WTC11 (cell line): ENCODE measurements at regions not wholly inside any gene's neighbourhood (a gene's known extent, or its start where the extent isn't known, plus 50 kb on each side); places are given as distances from the start of the nearest gene placed in this dataset.

Experiments
- CREB1 ChIP-seq: sonication (generic); formaldehyde crosslinking; IDR thresholded peaks from 2 replicates; pipeline ENCODE4 v1.8.0; 2023; ENCODE audit warnings: mild to moderate bottlenecking, missing genetic modification reagents
- HMGXB4 ChIP-seq: sonication (generic); formaldehyde crosslinking; IDR thresholded peaks from 2 replicates; pipeline ENCODE4 v1.8.1; 2023; ENCODE audit warnings: mild to moderate bottlenecking, moderate library complexity, missing genetic modification reagents
- MAX ChIP-seq: sonication (generic); formaldehyde crosslinking; IDR thresholded peaks from 2 replicates; pipeline ENCODE4 v1.8.0; 2022; ENCODE audit warnings: mild to moderate bottlenecking, missing genetic modification reagents
- MXD4 ChIP-seq: fragments of 250-450 bp; sonication (Bioruptor Pico); IDR thresholded peaks from 2 replicates; pipeline ENCODE4 v1.8.0; 2021; ENCODE audit warnings: mild to moderate bottlenecking, moderate library complexity, borderline replicate concordance
- NR1H2 ChIP-seq: sonication (generic); formaldehyde crosslinking; IDR thresholded peaks from 2 replicates; pipeline ENCODE4 v1.9.0; 2021; ENCODE audit warnings: mild to moderate bottlenecking, moderate library complexity, missing genetic modification reagents
- PRDM15 ChIP-seq: sonication (generic); formaldehyde crosslinking; IDR thresholded peaks from 2 replicates; pipeline ENCODE4 v1.8.0; 2022; ENCODE audit warnings: missing genetic modification reagents
- SMAD4 ChIP-seq: sonication (generic); formaldehyde crosslinking; IDR thresholded peaks from 2 replicates; pipeline ENCODE4 v1.8.0; 2022; ENCODE audit warnings: mild to moderate bottlenecking, missing genetic modification reagents
- TP53 ChIP-seq: sonication (generic); formaldehyde crosslinking; IDR thresholded peaks from 2 replicates; pipeline ENCODE4 v1.8.1; 2023; ENCODE audit warnings: mild to moderate bottlenecking, missing genetic modification reagents
- ZNF416 ChIP-seq: fragments of 250-450 bp; sonication (Bioruptor Pico); IDR thresholded peaks from 2 replicates; pipeline ENCODE4 v1.9.0; 2021; ENCODE audit warnings: mild to moderate bottlenecking, inconsistent platforms
- TF ChIP-seq, protein P1 (sequence below): sonication (generic); formaldehyde crosslinking; IDR thresholded peaks from 2 replicates; pipeline ENCODE4 v1.8.1; 2022; ENCODE audit warnings: low read depth, mild to moderate bottlenecking, moderate library complexity, missing genetic modification reagents, borderline replicate concordance
- TF ChIP-seq, protein P2 (sequence below): fragments of 200-600 bp; IDR thresholded peaks from 2 replicates; pipeline ENCODE4 v1.8.0; 2022; ENCODE audit warnings: antibody characterized with exemption
- TF ChIP-seq, protein P3 (sequence below): sonication (generic); formaldehyde crosslinking; IDR thresholded peaks from 2 replicates; pipeline ENCODE4 v1.8.0; 2022; ENCODE audit warnings: mild to moderate bottlenecking, missing genetic modification reagents

- TF ChIP-seq ZNF416, result no peak
- TF ChIP-seq PRDM15 (CRISPR knock-in tag), result no peak
- TF ChIP-seq, protein P1, sequence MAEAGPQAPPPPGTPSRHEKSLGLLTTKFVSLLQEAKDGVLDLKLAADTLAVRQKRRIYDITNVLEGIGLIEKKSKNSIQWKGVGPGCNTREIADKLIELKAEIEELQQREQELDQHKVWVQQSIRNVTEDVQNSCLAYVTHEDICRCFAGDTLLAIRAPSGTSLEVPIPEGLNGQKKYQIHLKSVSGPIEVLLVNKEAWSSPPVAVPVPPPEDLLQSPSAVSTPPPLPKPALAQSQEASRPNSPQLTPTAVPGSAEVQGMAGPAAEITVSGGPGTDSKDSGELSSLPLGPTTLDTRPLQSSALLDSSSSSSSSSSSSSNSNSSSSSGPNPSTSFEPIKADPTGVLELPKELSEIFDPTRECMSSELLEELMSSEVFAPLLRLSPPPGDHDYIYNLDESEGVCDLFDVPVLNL (CRISPR knock-in tag), result no peak
- TF ChIP-seq, protein P2, sequence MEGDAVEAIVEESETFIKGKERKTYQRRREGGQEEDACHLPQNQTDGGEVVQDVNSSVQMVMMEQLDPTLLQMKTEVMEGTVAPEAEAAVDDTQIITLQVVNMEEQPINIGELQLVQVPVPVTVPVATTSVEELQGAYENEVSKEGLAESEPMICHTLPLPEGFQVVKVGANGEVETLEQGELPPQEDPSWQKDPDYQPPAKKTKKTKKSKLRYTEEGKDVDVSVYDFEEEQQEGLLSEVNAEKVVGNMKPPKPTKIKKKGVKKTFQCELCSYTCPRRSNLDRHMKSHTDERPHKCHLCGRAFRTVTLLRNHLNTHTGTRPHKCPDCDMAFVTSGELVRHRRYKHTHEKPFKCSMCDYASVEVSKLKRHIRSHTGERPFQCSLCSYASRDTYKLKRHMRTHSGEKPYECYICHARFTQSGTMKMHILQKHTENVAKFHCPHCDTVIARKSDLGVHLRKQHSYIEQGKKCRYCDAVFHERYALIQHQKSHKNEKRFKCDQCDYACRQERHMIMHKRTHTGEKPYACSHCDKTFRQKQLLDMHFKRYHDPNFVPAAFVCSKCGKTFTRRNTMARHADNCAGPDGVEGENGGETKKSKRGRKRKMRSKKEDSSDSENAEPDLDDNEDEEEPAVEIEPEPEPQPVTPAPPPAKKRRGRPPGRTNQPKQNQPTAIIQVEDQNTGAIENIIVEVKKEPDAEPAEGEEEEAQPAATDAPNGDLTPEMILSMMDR, result no peak
- TF ChIP-seq MAX, result no peak
- no peak for TF ChIP-seq HMGXB4 (CRISPR knock-in tag)
- TF ChIP-seq CREB1, result no peak
- no peak for TF ChIP-seq NR1H2
- TF ChIP-seq, protein P3, sequence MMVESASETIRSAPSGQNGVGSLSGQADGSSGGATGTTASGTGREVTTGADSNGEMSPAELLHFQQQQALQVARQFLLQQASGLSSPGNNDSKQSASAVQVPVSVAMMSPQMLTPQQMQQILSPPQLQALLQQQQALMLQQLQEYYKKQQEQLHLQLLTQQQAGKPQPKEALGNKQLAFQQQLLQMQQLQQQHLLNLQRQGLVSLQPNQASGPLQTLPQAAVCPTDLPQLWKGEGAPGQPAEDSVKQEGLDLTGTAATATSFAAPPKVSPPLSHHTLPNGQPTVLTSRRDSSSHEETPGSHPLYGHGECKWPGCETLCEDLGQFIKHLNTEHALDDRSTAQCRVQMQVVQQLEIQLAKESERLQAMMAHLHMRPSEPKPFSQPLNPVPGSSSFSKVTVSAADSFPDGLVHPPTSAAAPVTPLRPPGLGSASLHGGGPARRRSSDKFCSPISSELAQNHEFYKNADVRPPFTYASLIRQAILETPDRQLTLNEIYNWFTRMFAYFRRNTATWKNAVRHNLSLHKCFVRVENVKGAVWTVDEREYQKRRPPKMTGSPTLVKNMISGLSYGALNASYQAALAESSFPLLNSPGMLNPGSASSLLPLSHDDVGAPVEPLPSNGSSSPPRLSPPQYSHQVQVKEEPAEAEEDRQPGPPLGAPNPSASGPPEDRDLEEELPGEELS (CRISPR knock-in tag), result no peak
- TF ChIP-seq MXD4 (CRISPR knock-in tag), result no peak
- TF ChIP-seq TP53 (CRISPR knock-in tag), result no peak
- TF ChIP-seq SMAD4 (CRISPR knock-in tag), result no peak
Measured at GRCh38 chr17:34692920-34693319, 113.5 kb downstream of the TMEM132E start.
